ENCODE measurements at regions not wholly inside any gene's neighbourhood (a gene's known extent, or its start where the extent isn't known, plus 50 kb on each side); places are given as distances from the start of the nearest gene placed in this dataset.

DNA sequence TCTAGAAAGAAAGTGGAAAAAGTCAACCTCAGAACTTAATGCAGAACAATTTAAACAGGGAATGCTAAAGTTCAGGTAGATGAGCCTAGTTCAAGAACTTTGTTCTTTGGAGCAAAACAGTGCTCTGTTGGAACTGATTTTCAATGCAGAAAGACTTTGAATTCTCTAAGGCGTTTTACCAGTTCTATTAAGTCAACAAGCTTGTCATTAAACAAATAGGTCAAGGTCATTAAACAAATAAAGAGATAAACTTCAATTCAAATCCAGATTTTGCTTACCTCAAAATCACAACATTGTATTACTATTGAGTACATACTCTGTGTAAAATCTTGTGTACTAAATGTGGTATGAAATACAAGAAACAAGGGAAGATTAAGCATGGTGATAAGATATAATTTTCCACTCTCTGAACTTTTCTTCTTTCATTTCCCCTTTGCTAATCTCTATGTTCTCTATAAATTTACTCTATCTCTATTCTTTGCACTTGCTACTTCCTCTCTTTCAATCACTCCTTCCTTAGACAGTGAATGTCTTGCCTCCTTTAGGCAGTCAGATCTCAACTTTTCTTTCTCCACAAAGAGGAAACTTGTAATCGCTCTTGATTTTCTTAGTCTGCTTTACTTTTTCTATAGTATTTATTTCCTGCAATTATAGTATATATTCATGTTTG lies 160.8 kb upstream of the KHDRBS2 start:
- WGBS, 2 donors, result 68 to 69% methylated on average over 2 of the region's 2 CpGs
- TF ChIP-seq, protein P1, sequence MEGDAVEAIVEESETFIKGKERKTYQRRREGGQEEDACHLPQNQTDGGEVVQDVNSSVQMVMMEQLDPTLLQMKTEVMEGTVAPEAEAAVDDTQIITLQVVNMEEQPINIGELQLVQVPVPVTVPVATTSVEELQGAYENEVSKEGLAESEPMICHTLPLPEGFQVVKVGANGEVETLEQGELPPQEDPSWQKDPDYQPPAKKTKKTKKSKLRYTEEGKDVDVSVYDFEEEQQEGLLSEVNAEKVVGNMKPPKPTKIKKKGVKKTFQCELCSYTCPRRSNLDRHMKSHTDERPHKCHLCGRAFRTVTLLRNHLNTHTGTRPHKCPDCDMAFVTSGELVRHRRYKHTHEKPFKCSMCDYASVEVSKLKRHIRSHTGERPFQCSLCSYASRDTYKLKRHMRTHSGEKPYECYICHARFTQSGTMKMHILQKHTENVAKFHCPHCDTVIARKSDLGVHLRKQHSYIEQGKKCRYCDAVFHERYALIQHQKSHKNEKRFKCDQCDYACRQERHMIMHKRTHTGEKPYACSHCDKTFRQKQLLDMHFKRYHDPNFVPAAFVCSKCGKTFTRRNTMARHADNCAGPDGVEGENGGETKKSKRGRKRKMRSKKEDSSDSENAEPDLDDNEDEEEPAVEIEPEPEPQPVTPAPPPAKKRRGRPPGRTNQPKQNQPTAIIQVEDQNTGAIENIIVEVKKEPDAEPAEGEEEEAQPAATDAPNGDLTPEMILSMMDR (IDR thresholded peaks at IDR 0.05), result no peak
- Histone ChIP-seq H3K27me3 (no peaks in the 10 kb centered on the region), H3K4me3 (no peak overlapping the region), H3K27ac (no peak overlapping the region), H3K36me3 (no peaks in the 10 kb centered on the region), H3K4me1 (no peaks in the 10 kb centered on the region), H3K9me3 (peaks cover 0 to 4% (median 0%) of the 10 kb centered on the region in 11 donors)
- no peak for ATAC-seq
- no peak for DNase-seq
- intact Hi-C loops (cut with DNase I), result no loop called here

DNA sequence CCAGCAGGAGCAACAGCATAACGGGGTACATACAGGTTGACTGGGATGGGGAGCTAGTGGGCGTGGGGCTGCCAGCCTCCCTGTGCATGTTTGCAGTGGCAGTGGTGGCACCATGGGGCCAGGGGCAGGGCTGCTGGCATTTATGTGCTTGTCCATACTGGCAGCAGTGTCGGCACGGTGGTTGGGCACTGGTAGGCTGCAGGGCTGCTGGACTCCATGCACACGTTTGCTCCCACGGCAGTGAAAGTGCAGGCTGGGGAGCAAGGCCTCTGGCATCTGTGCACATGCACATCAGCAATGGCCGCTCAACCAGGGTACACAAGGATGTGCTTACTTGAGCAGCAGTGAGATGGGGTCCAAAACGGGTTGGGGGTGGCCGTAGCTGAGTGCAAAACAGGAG lies 159.5 kb upstream of the KHDRBS2 start:
- Histone ChIP-seq H3K4me3 (no peak overlapping the region), H3K36me3 (no peaks in the 10 kb centered on the region), H3K27me3 (no peaks in the 10 kb centered on the region), H3K9me3 (peaks cover 0 to 15% (median 0%) of the 10 kb centered on the region in 11 donors), H3K4me1 (no peaks in the 10 kb centered on the region), H3K27ac (no peak overlapping the region)
- TF ChIP-seq, protein P1 (IDR thresholded peaks at IDR 0.05), result no peak
- no peak for DNase-seq
- 80 to 88% methylated on average over 9 of the region's 9 CpGs for WGBS, 2 donors
- intact Hi-C loops (cut with DNase I), result no loop called here
- no peak for ATAC-seq

DNA sequence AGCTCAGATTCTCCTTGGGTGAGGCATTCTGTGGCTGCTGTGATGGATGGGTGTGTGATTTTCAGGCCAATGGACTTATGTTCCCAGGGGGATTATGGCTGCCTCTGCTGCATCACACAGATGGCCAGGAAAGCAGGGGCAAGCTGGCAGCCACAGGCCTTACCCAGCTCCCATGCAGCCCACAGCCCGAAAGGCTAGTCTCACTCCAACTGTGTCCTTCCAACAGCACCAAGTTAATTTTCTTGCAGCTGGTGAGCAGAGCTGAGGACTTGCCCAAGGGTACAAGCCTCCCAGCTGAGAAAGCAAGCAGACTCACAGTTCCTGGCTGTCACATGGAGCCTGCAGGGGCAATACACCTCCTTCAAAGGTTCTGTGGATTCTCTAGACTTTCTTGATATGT lies 155.2 kb upstream of the KHDRBS2 start:
- ATAC-seq (no peak), DNase-seq (no peak)
- peaks cover 0 to 56% (median 13%) of the 10 kb centered on the region in 11 donors for H3K9me3 ChIP-seq
- H3K27me3 ChIP-seq, result no peaks in the 10 kb centered on the region
- 76 to 84% methylated on average over 1 of the region's 1 CpG for WGBS, 2 donors
- H3K4me3 ChIP-seq, result no peak overlapping the region
- TF ChIP-seq, protein P1 (IDR thresholded peaks at IDR 0.05), result no peak
- H3K36me3 ChIP-seq, result no peaks in the 10 kb centered on the region
- no peak overlapping the region for H3K27ac ChIP-seq
- no peaks in the 10 kb centered on the region for H3K4me1 ChIP-seq
- intact Hi-C loops (cut with DNase I), result no loop called here

DNA sequence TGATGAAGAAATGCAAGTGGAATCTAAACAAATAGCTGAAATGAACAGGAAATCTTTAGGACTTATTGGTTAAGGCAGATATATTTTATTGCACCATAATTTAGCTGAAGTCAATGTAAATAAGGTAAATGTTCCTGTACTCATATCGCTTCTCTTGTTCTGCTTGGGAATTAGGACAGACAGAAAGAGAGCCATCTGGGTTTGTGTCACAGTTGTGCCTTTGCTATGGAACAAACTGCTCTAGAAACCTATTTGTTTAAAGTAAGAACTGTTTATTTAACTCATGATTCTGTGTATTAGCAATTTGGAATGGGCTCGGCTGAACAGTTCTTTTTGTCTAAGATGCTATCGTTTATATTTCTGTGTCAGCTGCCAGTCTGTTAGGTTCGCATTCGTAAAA lies 143.8 kb upstream of the KHDRBS2 start:
- TF ChIP-seq, protein P1 (IDR thresholded peaks at IDR 0.05), result no peak
- 85 to 92% methylated on average over 5 of the region's 5 CpGs for WGBS, 2 donors
- no peak overlapping the region for H3K4me3 ChIP-seq
- H3K27ac ChIP-seq, result no peak overlapping the region
- H3K4me1 ChIP-seq, result no peaks in the 10 kb centered on the region
- ATAC-seq (no peak), DNase-seq (no peak)
- intact Hi-C loops (cut with DNase I), result no loop called here
- no peaks in the 10 kb centered on the region for H3K27me3 ChIP-seq
- H3K9me3 ChIP-seq, result peaks cover 0 to 30% (median 2%) of the 10 kb centered on the region in 11 donors
- H3K36me3 ChIP-seq, result no peaks in the 10 kb centered on the region

All from heart right ventricle (tissue), 16 donors.